ENCODE measurements at regions not wholly inside any gene's neighbourhood (a gene's known extent, or its start where the extent isn't known, plus 50 kb on each side); places are given as distances from the start of the nearest gene placed in this dataset.
"Not testable (repeated sequence)": the region's sequence is repeated elsewhere in the genome, so short reads cannot be mapped to it uniquely, and the experiment has no call there.

DNA sequence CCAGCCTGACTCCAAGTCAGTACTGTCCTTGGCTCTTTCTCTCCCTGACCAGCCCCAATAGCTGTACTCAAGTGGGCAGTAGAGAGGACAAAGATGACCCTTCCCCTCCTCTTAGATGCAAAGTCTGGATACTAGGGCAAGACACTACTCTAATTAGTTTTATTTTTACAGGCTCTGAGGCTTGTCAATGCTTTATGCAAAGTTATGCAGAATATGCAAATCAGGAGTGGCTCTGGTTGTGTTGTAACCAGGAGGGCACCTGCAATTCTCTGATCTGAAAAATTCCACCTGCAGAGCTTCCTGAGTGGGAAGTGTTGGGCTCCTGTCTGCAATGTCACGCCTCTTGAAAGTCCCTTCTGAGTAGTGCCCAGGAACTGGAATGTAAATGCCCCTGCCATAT, 201.5 kb downstream of the RGS3 start:
- no peak for DNase-seq

GRCh38 chr9:113665756-113666155, 202.2 kb downstream of the RGS3 start:
- DNase-seq: no peak

GRCh38 chr9:113668061-113668460, 204.5 kb downstream of the RGS3 start:
- no peak for DNase-seq

DNA sequence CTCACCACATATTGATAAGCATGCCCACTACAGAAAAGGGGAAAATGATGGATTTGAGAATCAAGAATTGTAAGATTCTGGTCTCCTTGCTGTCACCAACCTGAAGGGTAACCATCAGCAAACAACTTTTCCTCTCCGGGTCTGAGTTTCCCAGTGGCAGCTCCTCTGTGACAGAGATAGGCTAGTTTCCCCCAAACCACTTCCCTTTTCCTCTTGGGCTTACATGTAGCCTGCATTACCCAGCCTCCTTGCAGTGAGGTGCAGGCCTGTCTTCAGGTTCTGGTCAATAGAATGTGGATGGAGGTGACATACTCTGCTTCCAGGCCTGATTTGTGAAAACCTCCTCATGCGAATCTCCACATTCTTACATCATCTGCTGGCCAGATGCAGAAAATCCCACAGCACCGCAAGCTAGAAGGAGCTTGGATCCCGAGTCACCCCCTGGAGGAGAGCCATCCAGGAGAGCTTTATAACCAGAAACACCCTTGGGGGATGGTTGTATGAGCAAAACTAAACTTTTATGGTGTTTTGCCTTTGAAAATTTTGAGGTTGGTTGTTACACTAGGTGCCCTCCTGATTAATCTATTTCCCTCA, 206.1 kb downstream of the RGS3 start:
- DNase-seq: no peak

DNA sequence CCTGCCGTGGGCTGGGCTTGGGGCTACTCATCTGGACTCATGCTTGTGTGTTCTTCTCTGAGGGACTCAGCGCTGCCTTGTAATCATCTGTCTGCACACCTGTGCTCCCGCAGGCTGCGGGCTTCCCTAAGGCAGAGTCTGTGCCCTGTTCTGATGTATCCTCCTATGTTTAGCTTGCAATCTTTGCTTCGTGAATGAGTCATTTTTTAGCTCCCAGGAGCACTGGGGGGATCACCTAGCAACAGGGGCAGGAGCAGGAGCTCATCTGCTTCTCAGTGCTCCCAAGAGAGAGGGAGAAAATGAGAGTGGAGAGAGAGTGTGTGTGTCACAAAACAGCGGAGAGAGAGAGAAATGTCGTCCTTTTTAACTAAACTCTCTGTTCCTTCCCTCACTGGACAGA, 202.4 kb upstream of the ZNF618 start:
- no peak for DNase-seq

- DNase-seq: no peak
These were observed 201.7 kb upstream of the ZNF618 start for GRCh38 chr9:113674436-113674835.

DNA sequence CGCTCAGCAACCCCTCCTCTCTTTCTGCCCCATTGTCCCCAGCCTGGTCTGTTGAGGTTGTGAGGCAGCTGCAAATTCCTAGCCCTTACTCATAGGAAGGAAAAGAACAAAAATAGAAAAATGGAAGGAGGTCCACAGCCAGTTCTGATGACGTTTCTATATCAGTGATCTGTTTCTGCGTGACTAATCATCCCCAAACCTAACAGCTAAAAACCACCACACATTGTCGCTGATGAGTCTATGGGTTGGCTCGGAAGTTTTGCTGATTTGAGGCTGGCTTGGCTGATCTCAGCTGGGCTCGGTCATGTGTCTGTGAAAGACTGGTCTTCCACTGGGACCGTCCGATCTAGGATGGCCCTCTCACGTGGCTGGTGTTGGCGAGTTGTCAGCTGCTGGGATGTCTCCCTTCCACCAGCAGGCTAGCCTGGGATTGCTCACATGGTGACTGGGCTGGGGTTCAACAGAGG, 200.6 kb upstream of the ZNF618 start:
- DNase-seq: peak; percentile 14

GRCh38 chr9:113677057-113677456, 199.1 kb upstream of the ZNF618 start:
- DNase-seq: no peak

DNA sequence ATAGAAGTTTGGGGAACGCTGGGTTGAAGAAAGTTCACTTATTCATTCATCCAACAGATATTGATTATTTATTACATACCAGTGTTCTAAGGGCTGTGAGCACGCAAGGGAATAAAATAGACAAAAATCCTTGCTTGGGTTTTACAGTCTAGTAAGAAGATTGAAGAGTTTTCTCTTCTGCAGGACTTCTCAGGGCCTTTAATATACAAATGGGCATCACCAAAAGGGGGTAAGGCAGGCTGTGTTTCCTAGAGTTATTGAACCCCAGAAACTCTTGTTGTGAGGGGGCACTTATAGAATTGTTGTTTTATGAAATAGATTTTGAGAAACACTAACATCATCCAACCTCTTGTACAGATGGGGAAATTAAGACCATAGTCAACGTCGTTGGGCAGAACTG, 198.5 kb upstream of the ZNF618 start:
- DNase-seq: no peak

DNA sequence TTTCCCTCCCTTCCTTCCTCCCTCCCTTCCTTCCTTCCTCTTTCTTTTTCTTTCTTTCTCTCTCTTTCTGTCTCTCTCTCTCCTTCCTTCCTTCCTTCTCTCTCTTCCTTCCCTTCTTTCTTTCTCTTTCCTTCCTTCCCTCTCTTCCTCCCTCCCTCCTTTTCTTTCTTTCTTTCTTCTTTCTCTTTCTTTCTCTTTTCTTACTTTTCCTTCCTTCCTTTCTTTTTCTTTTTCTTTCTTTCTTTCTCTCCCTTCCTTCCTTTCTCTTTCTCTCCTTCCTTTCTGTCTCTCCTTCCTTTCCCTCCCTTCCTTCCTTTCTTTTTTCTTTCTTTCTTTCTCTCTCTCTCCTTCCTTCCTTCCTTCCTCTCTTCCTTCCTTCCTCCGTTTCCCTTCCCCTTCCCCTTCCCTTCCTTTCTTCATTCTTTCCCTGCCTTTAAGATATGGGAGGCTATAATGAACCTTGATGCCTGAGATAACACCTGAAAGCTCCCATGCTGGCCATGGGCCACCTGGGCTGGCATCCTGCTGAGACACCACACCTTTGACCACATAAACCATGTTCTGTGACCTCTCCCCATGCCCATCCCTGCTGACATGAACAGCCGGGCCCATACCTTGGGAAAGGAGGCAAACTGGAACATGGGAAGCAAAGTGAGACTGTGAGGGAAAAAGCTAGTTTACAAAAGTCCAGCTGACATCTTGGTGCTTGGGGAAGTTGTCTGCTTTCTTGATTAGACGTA, 197.8 kb upstream of the ZNF618 start:
- DNase-seq: no peak

DNA sequence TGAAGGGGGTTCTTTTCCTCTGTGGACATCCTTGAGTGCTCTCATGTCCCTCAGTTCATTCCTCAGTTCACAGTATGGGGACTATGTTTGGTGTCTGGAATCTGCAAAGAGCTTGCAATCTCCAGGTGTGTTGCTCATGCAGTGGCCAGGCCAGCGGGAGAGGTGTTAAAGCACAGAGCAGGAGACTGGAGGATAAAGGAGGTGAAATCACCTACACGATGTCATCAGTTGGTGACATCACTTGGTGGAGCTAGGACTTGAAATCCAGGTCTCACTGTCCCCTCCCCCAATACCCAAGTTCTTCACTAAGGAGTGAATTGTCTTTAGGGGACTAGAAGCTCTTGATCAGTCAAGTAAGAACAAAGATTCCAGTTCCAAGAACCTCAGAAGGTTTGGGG, 197.3 kb upstream of the ZNF618 start:
- no peak for DNase-seq

GRCh38 chr9:113682297-113682771, 193.8 kb upstream of the ZNF618 start:
- DNase-seq: peak; percentile 45

- DNase-seq: not testable (repeated sequence)
These were observed 190.5 kb upstream of the ZNF618 start for GRCh38 chr9:113685636-113686035.

GRCh38 chr9:113687107-113687679, 188.9 kb upstream of the ZNF618 start:
- no peak for DNase-seq

DNA sequence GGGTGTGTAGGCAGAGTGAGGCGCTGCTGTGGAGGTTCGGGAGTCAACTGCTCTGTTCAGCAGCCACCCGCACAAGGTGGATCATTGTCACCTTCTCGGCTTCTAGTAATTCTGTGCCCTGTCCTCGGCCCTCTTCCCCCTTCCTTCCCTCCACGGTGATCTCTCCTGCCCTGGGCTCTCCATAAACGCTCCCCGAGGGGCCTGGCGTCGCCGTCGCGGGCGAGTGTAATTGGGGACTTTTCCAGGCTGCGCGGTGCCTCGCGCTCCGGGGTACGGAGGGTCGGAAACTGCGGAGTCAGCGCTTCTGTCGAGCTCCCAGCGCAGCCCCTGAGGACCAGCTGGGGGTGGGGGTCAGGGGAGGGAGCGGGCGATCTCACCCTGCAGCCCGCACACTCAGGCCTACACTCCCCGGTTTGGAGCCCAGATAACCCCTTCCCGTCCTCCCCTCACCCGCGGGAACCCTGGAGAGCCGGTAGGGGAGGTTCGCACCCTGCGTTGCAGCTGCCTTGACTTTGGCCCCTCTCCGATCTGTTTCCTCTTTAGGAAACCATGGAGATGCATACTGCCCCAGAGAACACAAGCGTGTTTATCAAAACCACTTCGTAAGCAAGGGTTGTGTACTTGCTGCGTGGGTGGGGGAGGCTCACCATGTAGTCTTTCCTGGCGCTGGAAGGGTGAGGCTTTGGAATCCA, 188.3 kb upstream of the ZNF618 start:
- no peak for DNase-seq

DNA sequence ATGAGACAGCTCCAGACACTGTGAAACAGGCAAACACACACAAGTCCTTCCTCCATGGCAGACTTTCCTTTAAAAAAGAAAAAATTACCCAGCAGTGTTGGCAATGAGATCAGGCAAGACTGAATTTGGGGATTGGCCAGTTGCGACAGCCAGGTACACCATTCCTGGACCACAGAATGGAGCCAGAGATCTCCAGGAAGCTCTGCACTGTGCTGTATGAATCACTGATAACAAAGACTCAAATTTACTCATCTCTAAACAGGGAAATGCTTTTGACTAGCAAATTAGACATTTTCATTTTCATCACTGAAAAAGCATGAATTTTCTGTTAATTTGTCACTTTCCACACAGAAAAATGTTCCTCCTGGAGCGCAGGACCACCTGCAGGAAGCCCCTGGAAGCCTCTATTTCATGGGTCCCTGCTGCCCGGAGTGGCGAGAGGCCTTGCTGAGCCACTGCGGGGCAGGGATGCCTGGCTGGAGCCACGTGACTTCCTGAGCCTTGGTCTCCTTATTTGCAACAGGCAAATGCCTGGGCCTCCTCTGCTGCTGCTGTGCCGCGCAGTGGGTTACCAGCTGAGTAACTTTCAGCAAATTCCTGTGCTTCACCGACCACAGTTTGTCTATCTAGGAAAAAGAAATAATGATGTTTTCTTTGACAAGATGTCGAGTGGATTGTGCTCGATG, 185.9 kb upstream of the ZNF618 start:
- no peak for DNase-seq

DNA sequence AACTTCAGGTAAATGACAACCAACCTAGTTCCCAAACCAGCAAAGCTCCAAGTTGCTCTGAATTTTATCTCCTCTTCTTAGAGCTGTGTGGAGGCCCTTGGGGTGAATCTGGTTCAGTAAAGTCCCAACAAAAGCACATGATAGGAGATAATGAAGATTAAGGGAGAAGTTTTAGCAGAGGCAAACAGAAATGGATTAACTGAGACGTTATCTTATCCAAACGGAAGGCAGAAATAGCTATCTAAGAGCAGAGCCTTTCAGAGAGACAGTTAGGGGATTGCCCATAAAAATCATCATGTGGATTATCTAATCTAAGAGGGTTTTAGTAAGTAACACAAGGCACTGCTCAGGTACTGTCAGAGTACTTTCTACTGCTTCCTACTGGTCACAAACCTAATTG, 183.9 kb upstream of the ZNF618 start:
- no peak for DNase-seq

DNA sequence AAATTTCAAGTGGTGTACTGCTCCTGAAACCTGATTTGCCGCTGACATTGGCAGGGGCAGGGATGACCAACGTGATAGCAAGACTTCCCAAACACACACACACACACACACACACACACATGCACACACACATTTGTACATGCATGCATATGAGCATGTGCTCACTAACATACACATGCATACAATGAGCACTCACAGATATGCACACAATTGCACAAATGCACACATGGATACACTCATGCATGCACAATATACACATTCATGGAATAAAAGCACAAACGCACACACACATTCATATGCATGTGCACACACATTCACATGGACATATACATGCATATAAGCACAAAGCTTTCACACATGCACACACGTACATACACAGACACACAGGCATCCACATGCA, 181.2 kb upstream of the ZNF618 start:
- no peak for DNase-seq

DNA sequence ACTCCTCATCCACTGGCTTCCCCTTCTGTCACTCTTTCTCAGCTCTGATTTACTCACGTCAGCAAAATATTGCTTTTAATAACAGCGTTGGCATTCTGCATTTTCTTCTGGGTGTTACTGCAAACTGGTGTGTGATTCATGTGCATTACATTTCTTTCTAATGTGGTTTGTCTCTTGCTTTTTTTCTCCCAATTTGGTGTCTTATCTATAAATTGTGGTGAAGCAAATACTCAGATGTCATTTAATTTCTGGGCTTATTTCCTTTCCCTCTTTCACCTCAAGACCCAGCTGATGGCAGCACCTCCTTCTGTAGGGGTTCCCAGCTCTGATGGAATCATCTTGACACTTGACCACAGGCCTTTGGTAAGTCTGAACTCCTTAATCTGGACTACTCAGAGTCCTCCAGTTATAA, 180.7 kb upstream of the ZNF618 start:
- DNase-seq: no peak

- no peak for DNase-seq
These were observed 180.2 kb upstream of the ZNF618 start for GRCh38 chr9:113695901-113696300.

DNA sequence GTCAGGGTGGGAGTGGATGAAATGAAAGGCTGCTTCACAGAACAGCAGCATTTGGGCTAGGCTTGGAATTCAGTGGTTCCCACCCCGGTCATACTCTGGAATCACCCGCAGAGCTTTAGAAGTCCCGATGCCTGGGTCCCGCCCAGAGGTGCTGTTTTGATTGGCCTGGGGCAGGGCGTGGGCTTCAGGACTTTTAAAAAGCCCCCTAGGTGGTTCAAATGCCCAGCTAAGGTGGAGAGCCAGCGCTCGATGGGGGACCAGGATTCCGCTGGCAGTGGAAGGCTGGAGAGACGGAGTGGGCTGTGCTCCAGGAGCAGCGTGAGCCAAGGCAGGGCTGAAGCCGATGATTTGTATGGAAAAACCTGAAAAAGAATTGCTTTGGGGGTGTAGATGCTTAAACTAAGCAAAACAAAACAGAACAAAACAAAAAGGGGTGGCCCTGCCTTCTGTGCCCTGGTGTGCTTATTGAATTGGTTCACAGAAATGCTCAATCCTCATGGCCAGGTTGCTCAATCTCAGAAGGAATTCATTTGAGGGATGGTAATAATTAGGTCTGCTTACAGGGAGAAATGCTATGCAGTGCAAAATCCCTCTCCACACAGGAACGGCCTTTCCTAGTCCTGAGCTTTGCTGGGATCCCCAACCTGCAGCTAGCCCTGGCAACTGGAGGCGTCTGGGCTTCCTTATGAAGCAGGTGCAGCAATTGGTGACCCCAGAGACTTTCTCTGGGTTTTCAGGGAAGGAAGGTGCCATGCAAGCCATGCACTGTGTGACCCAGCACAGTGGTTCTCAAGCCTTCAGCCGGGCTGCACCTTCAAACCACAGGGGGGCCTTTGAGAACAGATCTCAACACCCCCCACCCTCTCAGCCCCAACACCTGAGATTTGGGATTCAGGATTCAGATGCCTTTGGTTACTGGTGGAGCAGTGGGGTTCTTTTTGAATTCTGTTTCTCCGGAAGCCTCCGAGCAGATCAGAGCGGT, 174.0 kb upstream of the ZNF618 start:
- DNase-seq: no peak
